HepG2 (cell line): ENCODE measurements at regions not wholly inside any gene's neighbourhood (a gene's known extent, or its start where the extent isn't known, plus 50 kb on each side); places are given as distances from the start of the nearest gene placed in this dataset.

ENCODE experiments used
- ATAC-seq: fragments of 200-7000 bp; cut with Tn5 transposase; 3 replicates; pipeline ENCODE4 v1.9.1; 2020; ENCODE audit warnings: mild to moderate bottlenecking, moderate library complexity
- BruUV-seq: library from RNA; stranded (reverse); fragments of 400-500 nt; replicated peaks from 2 replicates; lab custom pipeline; 2021; lab: Mats Ljungman, UMichigan
- CTCF ChIA-PET: fragments of 300-600 bp; formaldehyde crosslinking; extraction: SDS; loops from one replicate; lab custom pipeline; 2021; ENCODE audit warnings: low total read pairs, inconsistent platforms, low intra/inter-chr PET ratio; lab: Yijun Ruan, JAX
- POLR2A ChIA-PET: fragments of 350-600 bp; sonication (Branson Sonifier 250); formaldehyde crosslinking; loops from one replicate; lab custom pipeline; 2020; ENCODE audit warnings: antibody characterized with exemption, inconsistent platforms; lab: Yijun Ruan, JAX
- DNase-seq: peaks from one replicate; pipeline ENCODE4 v3.0.0-alpha.2; 2015; ENCODE audit warnings: low spot score
- FAIRE-seq: peaks from 3 replicates; lab custom pipeline; 2011; peaks lifted over from hg19 to GRCh38; lab: Jason Lieb, UNC
- H2AFZ ChIP-seq: one replicate; pipeline ENCODE4 v1.6.1; 2011; ENCODE audit warnings: low read length, inconsistent platforms
- H3K27ac ChIP-seq: fragments of 300-600 bp; 3 replicates; pipeline ENCODE4 v1.8.0; 2011; ENCODE audit warnings: mixed run types, mild to moderate bottlenecking, mixed read lengths, low read length, inconsistent platforms; ENCODE audit not compliant: insufficient read depth; ENCODE audit errors: extremely low read length
- H3K27me3 ChIP-seq, 2 experiments: fragments of 200-600 bp in 1 of 2; 2 replicates in 1 of 2; 3 replicates in 1 of 2; pipeline versions ENCODE4 v1.6.0 to v1.8.0; 2011; ENCODE audit warnings: low read length in 2 of 2, mild to moderate bottlenecking in 2 of 2, moderate library complexity in 2 of 2, inconsistent platforms in 1 of 2; ENCODE audit not compliant: insufficient read depth in 2 of 2, control insufficient read depth in 1 of 2
- H3K36me3 ChIP-seq, 2 experiments: fragments of 200-600 bp in 1 of 2; replicated peaks in 1 of 2; 2 replicates in 1 of 2; 3 replicates in 1 of 2; pipeline versions ENCODE4 v1.5.1 to v1.8.0; 2011; ENCODE audit warnings: low read length in 2 of 2, inconsistent platforms in 1 of 2; ENCODE audit not compliant: insufficient read depth in 2 of 2, control insufficient read depth in 1 of 2
- H3K4me1 ChIP-seq: 2 replicates; pipeline ENCODE4 v1.5.1; 2012; ENCODE audit warnings: low read length, inconsistent platforms; ENCODE audit not compliant: insufficient read depth
- H3K4me2 ChIP-seq: 2 replicates; pipeline ENCODE4 v1.6.0; 2011; ENCODE audit warnings: low read depth, low read length, inconsistent platforms
- H3K4me3 ChIP-seq, 3 experiments: fragments of 200-600 bp in 1 of 3; sonication (generic), shearing (Covaris generic) in 1 of 3; replicated peaks in 1 of 3; 2 replicates each; pipeline ENCODE4 v1.5.1; 2011 to 2016; ENCODE audit warnings: low read length in 3 of 3, inconsistent platforms in 2 of 3, low read depth in 2 of 3, mild to moderate bottlenecking in 2 of 3, control low read depth in 1 of 3, mixed read lengths in 1 of 3; ENCODE audit not compliant: insufficient read depth in 1 of 3
- H3K79me2 ChIP-seq: one replicate; pipeline ENCODE4 v1.6.1; 2011; ENCODE audit warnings: low read length, inconsistent platforms; ENCODE audit not compliant: insufficient read depth
- H3K9ac ChIP-seq: 2 replicates; pipeline ENCODE4 v1.6.0; 2011; ENCODE audit warnings: mild to moderate bottlenecking, low read depth, low read length, inconsistent platforms; ENCODE audit not compliant: insufficient read depth
- H3K9me3 ChIP-seq: 2 replicates; pipeline ENCODE4 v1.5.1; 2012; ENCODE audit warnings: mild to moderate bottlenecking, low read length
- H4K20me1 ChIP-seq: 2 replicates; pipeline ENCODE4 v1.6.0; 2011; ENCODE audit warnings: inconsistent platforms, mild to moderate bottlenecking, low read length, moderate library complexity; ENCODE audit not compliant: insufficient read depth
- DRAP1 ChIP-seq: IDR thresholded peaks from 2 replicates; pipeline ENCODE4 v1.6.1; 2016; ENCODE audit warnings: missing genetic modification reagents, missing compliant biosample characterization
- FOSL2 ChIP-seq: sonication (generic); formaldehyde crosslinking; IDR thresholded peaks from 2 replicates; pipeline ENCODE4 v1.4.0; 2020; ENCODE audit warnings: missing genetic modification reagents
- HMGA1 ChIP-seq: sonication (generic); formaldehyde crosslinking; conservative IDR thresholded peaks from 2 replicates; pipeline ENCODE4 v1.4.0; 2020; ENCODE audit warnings: missing genetic modification reagents
- JDP2 ChIP-seq: sonication (generic); formaldehyde crosslinking; IDR thresholded peaks from 2 replicates; pipeline ENCODE4 v1.8.1; 2022; ENCODE audit warnings: missing genetic modification reagents, borderline replicate concordance
- NCOA2 ChIP-seq: sonication (generic); formaldehyde crosslinking; IDR thresholded peaks from 2 replicates; pipeline ENCODE4 v1.8.0; 2022; ENCODE audit warnings: inconsistent platforms
- NCOA5 ChIP-seq: sonication (generic); formaldehyde crosslinking; IDR thresholded peaks from 2 replicates; pipeline ENCODE4 v1.4.0; 2020; ENCODE audit warnings: missing genetic modification reagents
- PCBP2 ChIP-seq: fragments of 200-400 bp; formaldehyde crosslinking; optimal IDR thresholded peaks from 2 replicates; pipeline ENCODE3; 2018; ENCODE audit warnings: low read length, low read depth; ENCODE audit not compliant: poor library complexity, severe bottlenecking
- POLR2G ChIP-seq: fragments of 200-400 bp; formaldehyde crosslinking; IDR thresholded peaks from 2 replicates; pipeline ENCODE4 v1.6.1; 2018; ENCODE audit warnings: mild to moderate bottlenecking, low read depth, low read length, moderate library complexity
- RAD51 ChIP-seq: fragments of 450-650 bp; IDR thresholded peaks from 2 replicates; pipeline ENCODE4 v1.6.1; 2016; ENCODE audit warnings: borderline replicate concordance
- RORA ChIP-seq: sonication (generic); formaldehyde crosslinking; IDR thresholded peaks from 2 replicates; pipeline ENCODE4 v1.5.0; 2020; ENCODE audit warnings: mild to moderate bottlenecking, missing genetic modification reagents, moderate library complexity
- YY1 ChIP-seq: IDR thresholded peaks from 2 replicates; pipeline ENCODE4 v1.6.1; 2011; ENCODE audit warnings: low read length, low read depth, moderate library complexity, mild to moderate bottlenecking; ENCODE audit not compliant: insufficient read depth, insufficient replicate concordance
- ZBTB7B ChIP-seq: sonication (generic); formaldehyde crosslinking; IDR thresholded peaks from 2 replicates; pipeline ENCODE4 v1.4.0; 2020; ENCODE audit warnings: missing genetic modification reagents
- ZHX1 ChIP-seq: sonication (generic); formaldehyde crosslinking; IDR thresholded peaks from 2 replicates; pipeline ENCODE4 v1.8.1; 2022; ENCODE audit warnings: low read depth, mild to moderate bottlenecking, missing genetic modification reagents
- ZNF124 ChIP-seq: sonication (generic); formaldehyde crosslinking; IDR thresholded peaks from 2 replicates; pipeline ENCODE4 v1.4.0; 2020; ENCODE audit warnings: missing genetic modification reagents
- ZNF282 ChIP-seq: fragments of 450-650 bp; IDR thresholded peaks from 2 replicates; pipeline ENCODE4 v1.6.1; 2018; ENCODE audit not compliant: partially characterized antibody
- ZNF547 ChIP-seq: sonication (generic); formaldehyde crosslinking; IDR thresholded peaks from 2 replicates; pipeline ENCODE4 v1.5.1; 2020; ENCODE audit warnings: mild to moderate bottlenecking, missing genetic modification reagents
- ZNF629 ChIP-seq: sonication (generic); formaldehyde crosslinking; conservative IDR thresholded peaks from 2 replicates; pipeline ENCODE4 v1.5.0; 2020; ENCODE audit warnings: missing genetic modification reagents
- ZNF652 ChIP-seq: IDR thresholded peaks from 2 replicates; pipeline ENCODE4 v1.6.1; 2016; ENCODE audit warnings: low read depth, borderline replicate concordance
- ZNF790 ChIP-seq: sonication (generic); formaldehyde crosslinking; IDR thresholded peaks from 2 replicates; pipeline ENCODE4 v1.8.0; 2022; ENCODE audit warnings: missing genetic modification reagents, mild to moderate bottlenecking, borderline replicate concordance
- ZSCAN22 ChIP-seq: sonication (generic); formaldehyde crosslinking; IDR thresholded peaks from 2 replicates; pipeline ENCODE4 v1.4.0; 2020; ENCODE audit warnings: mild to moderate bottlenecking, missing genetic modification reagents
- WGBS: methylation state at CpG from one replicate; pipeline ENCODE4 v1.1.6; 2017; ENCODE audit warnings: low lambda C conversion rate; 5-methylcytosine and 5-hydroxymethylcytosine counted together
- in situ Hi-C: cut with HindIII; loops from 2 replicates; pipeline ENCODE4 v1.10.0; 2017; ENCODE audit warnings: low pct_unique_long_range_greater_than_20kb; ENCODE audit not compliant: extremely low pct_ligation_motif_present
- intact Hi-C: fragments of 100-400 bp; cut with micrococcal nuclease; formaldehyde crosslinking; loops from one replicate; pipeline ENCODE4 v1.10.0; 2022; ENCODE audit not compliant: unreplicated experiment

GRCh38 chr3:86790884-86791549 lies 199.9 kb downstream of the VGLL3 start:
- no peak for ATAC-seq
- no peak overlapping the region for H3K4me3 ChIP-seq
- no peak for DNase-seq
- no peaks in the 10 kb centered on the region for H3K9me3 ChIP-seq
- CTCF ChIA-PET, result no interaction called here
- H3K27me3 ChIP-seq, result no peaks in the 10 kb centered on the region
- no TSS peak for BruUV-seq
- H3K4me1 ChIP-seq, result no peaks in the 10 kb centered on the region
- POLR2A ChIA-PET, result no interaction called here
- no peaks in the 10 kb centered on the region for H4K20me1 ChIP-seq
- FAIRE-seq, result no peak
- H3K36me3 ChIP-seq, result no peaks in the 10 kb centered on the region
- TF ChIP-seq NCOA2 (CRISPR knock-in tag), result no peak
- TF ChIP-seq FOSL2 (CRISPR knock-in tag), result no peak
- TF ChIP-seq DRAP1, result no peak
- no peak for TF ChIP-seq RORA (CRISPR knock-in tag)
- TF ChIP-seq ZNF282, result no peak
- no peak for TF ChIP-seq ZNF652 (CRISPR knock-in tag)
- no peak for TF ChIP-seq ZNF547 (CRISPR knock-in tag)
- no peak for TF ChIP-seq POLR2G
- TF ChIP-seq HMGA1 (CRISPR knock-in tag), result no peak
- TF ChIP-seq NCOA5 (CRISPR knock-in tag), result no peak
- TF ChIP-seq PCBP2, result no peak
- TF ChIP-seq YY1, result no peak
- no peak for TF ChIP-seq ZBTB7B (CRISPR knock-in tag)
- TF ChIP-seq ZNF790 (CRISPR knock-in tag), result no peak
- no peak for TF ChIP-seq ZNF124 (CRISPR knock-in tag)
- TF ChIP-seq ZHX1 (CRISPR knock-in tag), result no peak
- TF ChIP-seq JDP2 (CRISPR knock-in tag), result no peak
- TF ChIP-seq ZNF629, result no peak
- TF ChIP-seq ZSCAN22 (CRISPR knock-in tag), result no peak
- no peak for TF ChIP-seq RAD51
- no peak overlapping the region for H3K9ac ChIP-seq
- H3K27ac ChIP-seq, result no peak overlapping the region
- H3K4me2 ChIP-seq, result no peak overlapping the region
- H3K79me2 ChIP-seq, result no peaks in the 10 kb centered on the region
- H2AFZ ChIP-seq, result no peak overlapping the region
- intact Hi-C loops (no loop called here), in situ Hi-C loops (no loop called here)
- WGBS, result 58% methylated on average over 4 of the region's 4 CpGs
